H9 (cell line): ENCODE measurements at regions not wholly inside any gene's neighbourhood (a gene's known extent, or its start where the extent isn't known, plus 50 kb on each side); places are given as distances from the start of the nearest gene placed in this dataset.

ENCODE experiments used
- DNase-seq: peaks from one replicate; pipeline ENCODE4 v3.0.0-alpha.2; 2017
- H2AFZ ChIP-seq: one replicate; pipeline ENCODE4 v1.6.1; 2013; ENCODE audit warnings: mild to moderate bottlenecking, low read length, control low read depth, moderate library complexity
- H2AK5ac ChIP-seq: 2 replicates; pipeline ENCODE4 v1.6.1; 2013; ENCODE audit warnings: low read length, control low read depth, mixed read lengths; ENCODE audit not compliant: insufficient read length
- H2BK120ac ChIP-seq: one replicate; pipeline ENCODE4 v1.6.1; 2013; ENCODE audit warnings: low read depth, mild to moderate bottlenecking, low read length, control low read depth, inconsistent platforms; ENCODE audit not compliant: poor library complexity, severe bottlenecking
- H2BK12ac ChIP-seq: 2 replicates; pipeline ENCODE4 v1.6.1; 2013; ENCODE audit warnings: low read length, control low read depth, mixed read lengths, low read depth; ENCODE audit not compliant: insufficient read length
- H2BK15ac ChIP-seq: 2 replicates; pipeline ENCODE4 v1.6.1; 2013; ENCODE audit warnings: low read depth, low read length, control low read depth
- H2BK20ac ChIP-seq: one replicate; pipeline ENCODE4 v1.6.1; 2013; ENCODE audit warnings: low read depth, mild to moderate bottlenecking, low read length, control low read depth, inconsistent platforms; ENCODE audit not compliant: poor library complexity, severe bottlenecking
- H2BK5ac ChIP-seq: 2 replicates; pipeline ENCODE4 v1.6.1; 2013; ENCODE audit warnings: low read length, control low read depth, mixed read lengths; ENCODE audit not compliant: insufficient read length
- H3K14ac ChIP-seq: 2 replicates; pipeline ENCODE4 v1.6.1; 2013; ENCODE audit warnings: low read length, control low read depth; ENCODE audit not compliant: insufficient read depth
- H3K18ac ChIP-seq: 2 replicates; pipeline ENCODE4 v1.6.1; 2013; ENCODE audit warnings: low read depth, mild to moderate bottlenecking, mixed read lengths, low read length, control low read depth; ENCODE audit not compliant: insufficient read length
- H3K23ac ChIP-seq: 2 replicates; pipeline ENCODE4 v1.6.1; 2013; ENCODE audit warnings: low read length, control low read depth, mixed read lengths, low read depth; ENCODE audit not compliant: insufficient read length
- H3K23me2 ChIP-seq: 2 replicates; pipeline ENCODE4 v1.6.1; 2013; ENCODE audit warnings: low read depth, mild to moderate bottlenecking, mixed read lengths, low read length, control low read depth; ENCODE audit not compliant: insufficient read length, poor library complexity, severe bottlenecking
- H3K27ac ChIP-seq: 2 replicates; pipeline ENCODE4 v1.5.1; 2013; ENCODE audit warnings: low read length, control low read depth, mixed read lengths, low read depth; ENCODE audit not compliant: insufficient read length
- H3K27me3 ChIP-seq: 2 replicates; pipeline ENCODE4 v1.6.1; 2013; ENCODE audit warnings: low read length, control low read depth, inconsistent platforms; ENCODE audit not compliant: insufficient read depth
- H3K4ac ChIP-seq: 2 replicates; pipeline ENCODE4 v1.6.1; 2013; ENCODE audit warnings: low read depth, mild to moderate bottlenecking, control low read depth, inconsistent platforms, low read length, moderate library complexity
- H3K4me1 ChIP-seq: 2 replicates; pipeline ENCODE4 v1.6.1; 2013; ENCODE audit warnings: low read length, control low read depth, inconsistent platforms; ENCODE audit not compliant: insufficient read depth
- H3K4me2 ChIP-seq: 2 replicates; pipeline ENCODE4 v1.6.1; 2013; ENCODE audit warnings: low read length, control low read depth, mixed read lengths; ENCODE audit not compliant: insufficient read length, insufficient read depth
- H3K56ac ChIP-seq: 2 replicates; pipeline ENCODE4 v1.6.1; 2013; ENCODE audit warnings: low read depth, mild to moderate bottlenecking, mixed read lengths, low read length, control low read depth; ENCODE audit not compliant: insufficient read length
- H3K79me1 ChIP-seq: 2 replicates; pipeline ENCODE4 v1.6.1; 2013; ENCODE audit warnings: low read depth, mild to moderate bottlenecking, moderate library complexity, low read length, control low read depth, inconsistent platforms; ENCODE audit not compliant: insufficient read depth, poor library complexity, severe bottlenecking
- H3K79me2 ChIP-seq: 2 replicates; pipeline ENCODE4 v1.6.1; 2013; ENCODE audit warnings: low read length, control low read depth, inconsistent platforms; ENCODE audit not compliant: insufficient read depth
- H3K9ac ChIP-seq: 2 replicates; pipeline ENCODE4 v1.6.1; 2013; ENCODE audit warnings: low read length, control low read depth, mixed read lengths; ENCODE audit not compliant: insufficient read length; ENCODE audit errors: extremely low read depth
- H3K9me3 ChIP-seq: one replicate; pipeline ENCODE4 v1.6.1; 2013; ENCODE audit warnings: low read depth, low read length, inconsistent platforms; ENCODE audit not compliant: control insufficient read depth
- H3T11ph ChIP-seq: one replicate; pipeline ENCODE4 v1.6.1; 2013; ENCODE audit warnings: mild to moderate bottlenecking, low read length, control low read depth, inconsistent platforms
- H4K20me1 ChIP-seq: one replicate; pipeline ENCODE4 v1.6.1; 2013; ENCODE audit not compliant: control insufficient read depth, insufficient read length, insufficient read depth
- H4K5ac ChIP-seq: 2 replicates; pipeline ENCODE4 v1.6.1; 2013; ENCODE audit warnings: low read depth, mild to moderate bottlenecking, mixed read lengths, low read length, control low read depth; ENCODE audit not compliant: insufficient read length
- H4K8ac ChIP-seq: replicated peaks from 2 replicates; pipeline ENCODE4 v1.6.1; 2013; ENCODE audit warnings: low read length, control low read depth, mixed read lengths, low read depth; ENCODE audit not compliant: insufficient read length
- H4K91ac ChIP-seq: 2 replicates; pipeline ENCODE4 v1.6.1; 2013; ENCODE audit warnings: low read depth, mild to moderate bottlenecking, moderate library complexity, mixed read lengths, low read length, control low read depth; ENCODE audit not compliant: insufficient read length
- H3K27ac Mint-ChIP-seq, 3 experiments: 2 replicates in 2 of 3; 3 replicates in 1 of 3; pipeline ENCODE4 v1.8.0; 2020 to 2021; ENCODE audit warnings: mixed read lengths in 3 of 3, mild to moderate bottlenecking in 1 of 3, moderate library complexity in 1 of 3
- H3K27me3 Mint-ChIP-seq: 2 replicates; pipeline ENCODE4 v1.8.0; 2021; ENCODE audit warnings: low read depth, mild to moderate bottlenecking, moderate library complexity, mixed read lengths
- H3K36me3 Mint-ChIP-seq, 3 experiments: 2 replicates in 2 of 3; 3 replicates in 1 of 3; pipeline ENCODE4 v1.8.0; 2020 to 2021; ENCODE audit warnings: low read depth in 3 of 3, mixed read lengths in 3 of 3; ENCODE audit not compliant: insufficient read depth in 1 of 3
- H3K4me1 Mint-ChIP-seq, 2 experiments: 2 replicates each; pipeline ENCODE4 v1.8.0; 2020; ENCODE audit warnings: mixed read lengths in 2 of 2
- H3K4me3 Mint-ChIP-seq, 2 experiments: 2 replicates in 1 of 2; 3 replicates in 1 of 2; pipeline ENCODE4 v1.8.0; 2020 to 2021; ENCODE audit warnings: mild to moderate bottlenecking in 2 of 2, mixed read lengths in 2 of 2, moderate library complexity in 1 of 2
- H3K9me3 Mint-ChIP-seq, 2 experiments: 2 replicates in 1 of 2; 3 replicates in 1 of 2; pipeline ENCODE4 v1.8.0; 2020; ENCODE audit warnings: mild to moderate bottlenecking in 2 of 2, mixed read lengths in 2 of 2, moderate library complexity in 1 of 2
- WGBS: extraction: QIAGEN DNeasy Blood & Tissue Kit; methylation state at CpG from one replicate; pipeline ENCODE4 v1.1.7; 2013; ENCODE audit warnings: missing lambda C conversion rate, low lambda C conversion rate, mixed read lengths; ENCODE audit not compliant: insufficient read length; ENCODE audit errors: extremely low coverage; 5-methylcytosine and 5-hydroxymethylcytosine counted together
- TF ChIP-seq, protein P1 (sequence below): fragments of 200-600 bp; sonication (generic); conservative IDR thresholded peaks from 3 replicates; pipeline ENCODE4 v1.8.0; 2021; ENCODE audit warnings: antibody characterized with exemption, mild to moderate bottlenecking

DNA sequence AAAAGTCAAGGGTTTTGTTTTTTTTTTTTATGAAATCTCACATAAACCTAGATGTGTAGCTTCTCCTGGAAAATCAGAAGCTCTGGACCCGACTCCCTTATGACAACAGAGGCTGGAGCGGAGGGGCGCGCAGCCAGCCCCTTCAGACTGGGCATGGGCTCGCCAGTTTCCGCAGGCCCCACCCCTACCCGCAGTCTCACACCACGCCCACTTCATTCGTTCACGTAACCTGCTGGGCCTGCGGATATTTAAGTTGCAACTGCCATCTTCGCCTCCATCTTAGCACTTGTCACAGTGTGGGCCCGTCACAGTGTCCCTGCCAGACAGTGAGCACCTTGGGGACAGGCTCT, 111.7 kb upstream of the PTPN1 start:
- H3K27ac ChIP-seq = no peak overlapping the region
- no peaks in the 10 kb centered on the region for H4K20me1 ChIP-seq

More for the DNA sequence above, 111.7 kb upstream of the PTPN1 start:
- Histone ChIP-seq H3K56ac (no peak overlapping the region), H3K23ac (no peak overlapping the region), H4K8ac (no peak overlapping the region), H4K91ac (no peak overlapping the region), H2BK20ac (no peak overlapping the region), H3K79me1 (no peaks in the 10 kb centered on the region), H2BK120ac (no peak overlapping the region), H3K23me2 (no peaks in the 10 kb centered on the region), H3K27me3 (no peaks in the 10 kb centered on the region), H3K79me2 (no peaks in the 10 kb centered on the region), H3K18ac (no peak overlapping the region), H3K14ac (no peak overlapping the region), H3K4ac (no peak overlapping the region), H2BK5ac (no peak overlapping the region), H3K4me2 (no peak overlapping the region), H3K9me3 (no peaks in the 10 kb centered on the region), H2BK12ac (no peak overlapping the region), H2AK5ac (no peak overlapping the region), H2AFZ (no peak overlapping the region), H3K9ac (no peak overlapping the region), H3K4me1 (peaks cover 2% of the 10 kb centered on the region; the same call in 1 of the 2 replicates), H2BK15ac (no peak overlapping the region), H4K5ac (no peak overlapping the region), H3T11ph (no peak overlapping the region)
- Mint-ChIP-seq H3K27ac (no peak overlapping the region), H3K4me3 (no peak overlapping the region), H3K4me1 (peaks cover 2 to 18% of the 10 kb centered on the region in 2 experiments; a peak in 2 of 4 replicates), H3K36me3 (no peaks in the 10 kb centered on the region), H3K9me3 (no peaks in the 10 kb centered on the region), H3K27me3 (no peaks in the 10 kb centered on the region; the same call in 1 of the 2 replicates)
- no peak for DNase-seq
- WGBS = no CpG with 5 or more reads among the region's 13 CpGs
- TF ChIP-seq, protein P1, sequence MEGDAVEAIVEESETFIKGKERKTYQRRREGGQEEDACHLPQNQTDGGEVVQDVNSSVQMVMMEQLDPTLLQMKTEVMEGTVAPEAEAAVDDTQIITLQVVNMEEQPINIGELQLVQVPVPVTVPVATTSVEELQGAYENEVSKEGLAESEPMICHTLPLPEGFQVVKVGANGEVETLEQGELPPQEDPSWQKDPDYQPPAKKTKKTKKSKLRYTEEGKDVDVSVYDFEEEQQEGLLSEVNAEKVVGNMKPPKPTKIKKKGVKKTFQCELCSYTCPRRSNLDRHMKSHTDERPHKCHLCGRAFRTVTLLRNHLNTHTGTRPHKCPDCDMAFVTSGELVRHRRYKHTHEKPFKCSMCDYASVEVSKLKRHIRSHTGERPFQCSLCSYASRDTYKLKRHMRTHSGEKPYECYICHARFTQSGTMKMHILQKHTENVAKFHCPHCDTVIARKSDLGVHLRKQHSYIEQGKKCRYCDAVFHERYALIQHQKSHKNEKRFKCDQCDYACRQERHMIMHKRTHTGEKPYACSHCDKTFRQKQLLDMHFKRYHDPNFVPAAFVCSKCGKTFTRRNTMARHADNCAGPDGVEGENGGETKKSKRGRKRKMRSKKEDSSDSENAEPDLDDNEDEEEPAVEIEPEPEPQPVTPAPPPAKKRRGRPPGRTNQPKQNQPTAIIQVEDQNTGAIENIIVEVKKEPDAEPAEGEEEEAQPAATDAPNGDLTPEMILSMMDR = no peak
